HCT116 (cell line): ENCODE measurements at regions not wholly inside any gene's neighbourhood (a gene's known extent, or its start where the extent isn't known, plus 50 kb on each side); places are given as distances from the start of the nearest gene placed in this dataset.

ENCODE experiments used
- EZH2 ChIP-seq: fragments of 200-600 bp; sonication (generic); IDR thresholded peaks from 2 replicates; pipeline ENCODE4 v1.6.1; 2017; ENCODE audit warnings: antibody characterized with exemption, mixed run types
- ZNF274 ChIP-seq: fragments of 200-500 bp; sonication (Bioruptor generic); IDR thresholded peaks from 2 replicates; pipeline ENCODE4 v1.6.1; 2014; ENCODE audit warnings: mild to moderate bottlenecking, low read depth, low read length, inconsistent platforms
- TF ChIP-seq, protein P1 (sequence below): IDR thresholded peaks from 2 replicates; pipeline ENCODE4 v1.6.1; 2012

DNA sequence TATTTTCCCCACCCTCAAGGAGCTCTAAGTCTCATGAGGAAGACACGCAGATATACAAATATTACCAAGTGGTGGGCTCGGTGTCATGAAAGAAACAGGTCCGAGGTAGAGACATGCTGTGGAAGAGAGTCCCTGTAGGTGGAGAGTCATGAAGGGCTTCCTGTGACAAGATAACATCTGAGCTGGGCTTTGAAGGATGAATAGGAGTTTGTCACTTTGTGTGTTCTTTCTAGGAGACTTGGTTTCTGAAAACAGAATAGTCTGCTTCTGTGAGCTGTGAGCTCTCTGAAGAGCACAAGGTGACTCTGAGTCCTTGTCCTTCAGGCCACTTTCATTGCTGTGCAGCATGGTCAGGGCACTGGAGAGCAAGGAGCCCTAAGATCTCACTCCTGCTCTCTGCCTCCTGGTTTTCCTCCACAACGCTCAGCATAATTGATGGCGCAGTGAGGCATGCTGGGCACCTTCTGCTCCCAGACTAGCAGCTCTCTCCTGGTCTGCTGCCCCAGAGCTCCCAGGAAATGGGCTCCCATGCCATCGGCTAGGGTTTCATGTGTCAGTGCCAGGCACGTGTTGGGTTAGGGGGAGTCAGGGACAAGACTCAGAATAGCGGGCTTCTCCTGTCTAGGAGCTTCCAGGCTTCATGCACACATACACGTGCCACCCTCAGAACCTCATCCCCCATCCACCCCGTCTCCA lies 209.9 kb upstream of the CSF3R start:
- TF ChIP-seq ZNF274 (no peak), EZH2 (no peak)
- TF ChIP-seq, protein P1, sequence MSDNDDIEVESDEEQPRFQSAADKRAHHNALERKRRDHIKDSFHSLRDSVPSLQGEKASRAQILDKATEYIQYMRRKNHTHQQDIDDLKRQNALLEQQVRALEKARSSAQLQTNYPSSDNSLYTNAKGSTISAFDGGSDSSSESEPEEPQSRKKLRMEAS, result no peak
